GM23248 (cell line): ENCODE measurements at regions not wholly inside any gene's neighbourhood (a gene's known extent, or its start where the extent isn't known, plus 50 kb on each side); places are given as distances from the start of the nearest gene placed in this dataset.
"Not testable (repeated sequence)": the region's sequence is repeated elsewhere in the genome, so short reads cannot be mapped to it uniquely, and the experiment has no call there.

Experiments
- DNase-seq: peaks from one replicate; pipeline ENCODE4 v3.0.0-alpha.2; 2015
- H2AFZ ChIP-seq: fragments of 200-600 bp; sonication (generic); 2 replicates; pipeline ENCODE4 v1.6.1; 2016; ENCODE audit warnings: antibody characterized with exemption
- H3F3A ChIP-seq: fragments of 200-600 bp; sonication (generic); 2 replicates; pipeline ENCODE4 v1.6.1; 2016; ENCODE audit warnings: mild to moderate bottlenecking, antibody characterized with exemption, mixed run types; ENCODE audit not compliant: insufficient read depth
- H3K27ac ChIP-seq: fragments of 200-600 bp; sonication (generic); 2 replicates; pipeline ENCODE4 v1.5.1; 2016; ENCODE audit warnings: mild to moderate bottlenecking
- H3K27me3 ChIP-seq: fragments of 200-600 bp; sonication (generic); replicated peaks from 2 replicates; pipeline ENCODE4 v1.6.1; 2016; ENCODE audit warnings: mild to moderate bottlenecking; ENCODE audit not compliant: insufficient read depth
- H3K36me3 ChIP-seq: fragments of 200-600 bp; sonication (generic); 2 replicates; pipeline ENCODE4 v1.6.1; 2016; ENCODE audit warnings: low read depth, mild to moderate bottlenecking
- H3K4me1 ChIP-seq: fragments of 200-600 bp; sonication (generic); 2 replicates; pipeline ENCODE4 v1.6.1; 2016; ENCODE audit warnings: mild to moderate bottlenecking; ENCODE audit not compliant: insufficient read depth
- H3K4me2 ChIP-seq: fragments of 200-600 bp; sonication (generic); one replicate; pipeline ENCODE4 v1.6.1; 2016; ENCODE audit warnings: mild to moderate bottlenecking; ENCODE audit not compliant: unreplicated experiment
- H3K4me3 ChIP-seq: fragments of 200-600 bp; sonication (generic); 2 replicates; pipeline ENCODE4 v1.5.1; 2016; ENCODE audit warnings: mild to moderate bottlenecking
- H3K79me2 ChIP-seq: fragments of 200-600 bp; sonication (generic); 2 replicates; pipeline ENCODE4 v1.6.1; 2016; ENCODE audit warnings: mild to moderate bottlenecking; ENCODE audit not compliant: insufficient read depth
- H3K9ac ChIP-seq: fragments of 200-600 bp; sonication (generic); 2 replicates; pipeline ENCODE4 v1.6.1; 2016; ENCODE audit warnings: mild to moderate bottlenecking
- H3K9me2 ChIP-seq: fragments of 200-600 bp; sonication (generic); 2 replicates; pipeline ENCODE4 v1.6.1; 2016; ENCODE audit warnings: mixed run types, mild to moderate bottlenecking, moderate library complexity; ENCODE audit not compliant: insufficient read depth
- H3K9me3 ChIP-seq: fragments of 200-600 bp; sonication (generic); one replicate; pipeline ENCODE4 v1.6.1; 2017; ENCODE audit warnings: low read depth
- H4K20me1 ChIP-seq: fragments of 200-600 bp; sonication (generic); 2 replicates; pipeline ENCODE4 v1.6.0; 2016; ENCODE audit not compliant: insufficient read depth
- EZH2 ChIP-seq: fragments of 200-600 bp; sonication (generic); IDR thresholded peaks from 2 replicates; pipeline ENCODE4 v1.6.1; 2018; ENCODE audit warnings: antibody characterized with exemption, mild to moderate bottlenecking; ENCODE audit not compliant: insufficient read depth, poor library complexity, severe bottlenecking
- EZH2phosphoT487 ChIP-seq: fragments of 200-600 bp; sonication (generic); IDR thresholded peaks from 2 replicates; pipeline ENCODE4 v1.6.1; 2018; ENCODE audit warnings: antibody characterized with exemption, moderate library complexity, mild to moderate bottlenecking, low read depth; ENCODE audit not compliant: insufficient read depth
- WGBS, 2 experiments: methylation state at CpG; one replicate each; pipeline ENCODE4 v1.1.6; 2015 to 2017; ENCODE audit warnings: low lambda C conversion rate in 2 of 2, low coverage in 1 of 2; ENCODE audit errors: missing lambda C conversion rate in 2 of 2; 5-methylcytosine and 5-hydroxymethylcytosine counted together
- in situ Hi-C: fragments of 300-500 bp; cut with MboI; formaldehyde crosslinking; loops from 2 replicates; pipeline ENCODE4 v1.15.0; 2020

DNA sequence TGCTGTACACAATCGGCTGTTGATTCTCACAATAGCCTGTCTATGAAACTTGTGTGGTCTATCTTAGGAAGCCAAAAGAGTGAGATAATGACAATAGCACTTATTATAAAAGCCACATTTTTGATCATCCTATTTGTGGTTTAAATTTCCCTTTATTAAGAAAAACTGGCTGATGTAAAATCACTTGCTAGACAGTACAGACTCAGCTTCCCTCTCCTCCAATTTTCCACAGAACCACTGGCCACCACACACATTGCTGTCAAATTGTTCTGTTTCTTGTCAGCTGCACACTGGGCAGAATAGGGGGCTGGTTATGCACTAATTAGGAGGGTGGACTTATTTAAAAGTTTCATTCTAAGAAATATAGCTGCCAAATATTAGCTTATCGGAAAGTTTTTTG is 425.9 kb downstream of the EPHA3 start:
- Histone ChIP-seq H3K27ac (no peak overlapping the region), H2AFZ (no peak overlapping the region), H3K4me3 (no peak overlapping the region), H3K9me2 (no peaks in the 10 kb centered on the region), H3K9ac (no peak overlapping the region), H3K27me3 (no peaks in the 10 kb centered on the region), H3K9me3 (no peaks in the 10 kb centered on the region), H3K4me2 (no peak overlapping the region), H3F3A (no peaks in the 10 kb centered on the region), H4K20me1 (no peaks in the 10 kb centered on the region), H3K36me3 (no peaks in the 10 kb centered on the region), H3K4me1 (no peaks in the 10 kb centered on the region), H3K79me2 (no peaks in the 10 kb centered on the region)
- TF ChIP-seq EZH2phosphoT487 (no peak), EZH2 (no peak)
- 2 to 6% methylated on average over 2 of the region's 2 CpGs for WGBS, 2 experiments
- DNase-seq, result no peak
- in situ Hi-C loops, result no loop called here

DNA sequence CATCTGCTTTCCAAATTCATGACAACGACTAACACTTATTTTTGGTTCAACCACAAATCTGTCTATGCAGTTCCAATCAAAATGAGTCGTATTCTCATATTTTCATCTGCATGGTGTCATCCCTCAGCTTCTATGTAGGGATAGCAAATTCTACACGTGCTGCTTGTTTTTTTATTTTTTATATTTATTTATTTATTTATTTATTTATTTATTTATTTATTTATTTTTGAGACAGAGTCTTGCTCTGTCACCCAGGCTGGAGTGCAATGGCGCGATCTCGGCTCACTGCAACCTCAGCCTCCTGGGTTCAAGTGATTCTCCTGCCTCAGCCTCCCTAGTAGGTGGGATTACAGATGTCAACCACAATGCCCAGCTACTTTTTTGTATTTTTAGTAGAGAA is 447.2 kb downstream of the EPHA3 start:
- H4K20me1 ChIP-seq, H3K4me3 ChIP-seq, H3K9ac ChIP-seq, H3K79me2 ChIP-seq, in situ Hi-C loops, H3K27me3 ChIP-seq, H3K9me3 ChIP-seq, H3K9me2 ChIP-seq, H3F3A ChIP-seq, H3K36me3 ChIP-seq, DNase-seq, H3K4me1 ChIP-seq, H2AFZ ChIP-seq, H3K27ac ChIP-seq, H3K4me2 ChIP-seq: not testable (repeated sequence)
- 53 to 56% methylated on average over 6 of the region's 6 CpGs for WGBS, 2 experiments

DNA sequence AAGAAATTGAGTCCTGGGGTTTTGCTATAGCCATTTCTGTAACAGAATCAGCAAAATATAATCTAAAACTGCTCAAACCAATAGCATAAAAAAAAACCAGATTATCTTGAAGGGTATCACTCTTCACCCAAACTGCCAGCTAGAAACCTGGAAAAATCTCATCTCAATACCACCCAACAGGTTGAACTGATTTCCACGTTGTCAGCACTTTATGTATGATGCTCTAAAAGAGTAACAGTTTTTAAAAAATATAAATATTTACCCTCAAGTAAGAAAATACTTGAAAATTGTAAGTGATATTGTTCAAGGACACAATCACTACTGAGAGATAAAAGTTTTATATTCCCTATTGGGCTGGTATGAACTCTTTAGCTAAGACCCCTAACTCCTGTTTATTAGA is 451.3 kb downstream of the EPHA3 start:
- Histone ChIP-seq H3K4me2 (no peak overlapping the region), H3K27ac (no peak overlapping the region), H3K79me2 (no peaks in the 10 kb centered on the region), H3K27me3 (no peaks in the 10 kb centered on the region), H3F3A (no peaks in the 10 kb centered on the region), H2AFZ (no peak overlapping the region), H3K36me3 (no peaks in the 10 kb centered on the region), H4K20me1 (no peaks in the 10 kb centered on the region), H3K9me2 (no peaks in the 10 kb centered on the region), H3K4me1 (no peaks in the 10 kb centered on the region), H3K9ac (no peak overlapping the region), H3K4me3 (no peak overlapping the region), H3K9me3 (no peaks in the 10 kb centered on the region)
- no peak for TF ChIP-seq EZH2phosphoT487
- no peak for TF ChIP-seq EZH2
- 9 to 14% methylated on average over 1 of the region's 1 CpG for WGBS, 2 experiments
- in situ Hi-C loops, result no loop called here
- DNase-seq, result no peak

DNA sequence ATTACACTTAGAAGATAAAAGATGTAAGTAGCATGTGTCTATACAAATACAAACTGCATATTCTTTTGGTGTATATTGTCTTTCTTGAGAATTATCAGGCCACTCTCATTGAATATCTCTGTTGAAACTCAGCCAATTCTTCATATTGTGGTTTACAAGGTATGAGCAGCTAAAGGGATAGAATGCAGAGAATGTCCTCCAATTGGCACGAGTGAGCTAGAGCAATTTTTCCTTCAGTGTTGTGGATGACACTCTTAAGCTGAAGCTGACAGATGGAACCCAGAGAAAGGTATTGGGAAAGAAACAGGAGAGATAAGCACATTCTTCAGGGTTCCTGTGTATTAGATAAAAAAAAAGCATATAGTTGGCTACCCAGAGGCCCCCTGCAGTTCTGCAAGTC is 453.1 kb downstream of the EPHA3 start:
- Histone ChIP-seq H3K36me3 (no peaks in the 10 kb centered on the region), H3K27ac (no peak overlapping the region), H3K9ac (no peak overlapping the region), H3K27me3 (no peaks in the 10 kb centered on the region), H3F3A (no peaks in the 10 kb centered on the region), H2AFZ (no peak overlapping the region), H3K4me1 (no peaks in the 10 kb centered on the region), H3K4me3 (no peak overlapping the region), H3K9me2 (no peaks in the 10 kb centered on the region), H3K9me3 (no peaks in the 10 kb centered on the region), H3K4me2 (no peak overlapping the region), H4K20me1 (no peaks in the 10 kb centered on the region), H3K79me2 (no peaks in the 10 kb centered on the region)
- 16 to 20% methylated on average over 1 of the region's 1 CpG for WGBS, 2 experiments
- no peak for TF ChIP-seq EZH2phosphoT487
- TF ChIP-seq EZH2, result no peak
- in situ Hi-C loops, result no loop called here
- DNase-seq, result peak; percentile 4

DNA sequence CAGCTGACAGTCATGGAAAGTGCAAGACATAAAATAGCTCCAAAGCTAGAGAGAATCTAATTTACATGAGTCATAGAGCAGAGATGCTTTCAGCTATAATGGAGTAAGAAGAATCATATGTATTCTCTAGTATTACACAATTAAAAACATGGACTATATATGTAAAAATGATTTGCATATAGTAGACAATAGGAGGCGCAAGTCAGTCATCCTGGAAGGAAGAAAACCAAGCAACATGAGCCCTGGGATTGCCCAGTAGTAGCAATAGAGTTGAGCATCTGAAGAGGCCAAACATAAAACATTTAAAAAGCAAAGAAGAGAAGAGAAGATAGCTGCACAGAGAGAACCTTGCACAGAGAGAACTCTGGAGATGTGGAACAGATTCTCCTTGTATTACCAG is 455.0 kb downstream of the EPHA3 start:
- WGBS, 2 experiments, result 18 to 36% methylated on average over 1 of the region's 1 CpG
- Histone ChIP-seq H3F3A (no peaks in the 10 kb centered on the region), H3K9ac (no peak overlapping the region), H2AFZ (no peak overlapping the region), H3K27ac (no peak overlapping the region), H3K4me2 (no peak overlapping the region), H3K9me2 (no peaks in the 10 kb centered on the region), H4K20me1 (no peaks in the 10 kb centered on the region), H3K4me1 (no peaks in the 10 kb centered on the region), H3K36me3 (no peaks in the 10 kb centered on the region), H3K9me3 (no peaks in the 10 kb centered on the region), H3K79me2 (no peaks in the 10 kb centered on the region), H3K4me3 (no peak overlapping the region), H3K27me3 (no peaks in the 10 kb centered on the region)
- TF ChIP-seq EZH2 (no peak), EZH2phosphoT487 (no peak)
- no peak for DNase-seq
- in situ Hi-C loops, result no loop called here
